ENCODE measurements at regions not wholly inside any gene's neighbourhood (a gene's known extent, or its start where the extent isn't known, plus 50 kb on each side); places are given as distances from the start of the nearest gene placed in this dataset.
A peak's percentile ranks its signal among the peaks of the same experiment; 100 is the strongest.

DNA sequence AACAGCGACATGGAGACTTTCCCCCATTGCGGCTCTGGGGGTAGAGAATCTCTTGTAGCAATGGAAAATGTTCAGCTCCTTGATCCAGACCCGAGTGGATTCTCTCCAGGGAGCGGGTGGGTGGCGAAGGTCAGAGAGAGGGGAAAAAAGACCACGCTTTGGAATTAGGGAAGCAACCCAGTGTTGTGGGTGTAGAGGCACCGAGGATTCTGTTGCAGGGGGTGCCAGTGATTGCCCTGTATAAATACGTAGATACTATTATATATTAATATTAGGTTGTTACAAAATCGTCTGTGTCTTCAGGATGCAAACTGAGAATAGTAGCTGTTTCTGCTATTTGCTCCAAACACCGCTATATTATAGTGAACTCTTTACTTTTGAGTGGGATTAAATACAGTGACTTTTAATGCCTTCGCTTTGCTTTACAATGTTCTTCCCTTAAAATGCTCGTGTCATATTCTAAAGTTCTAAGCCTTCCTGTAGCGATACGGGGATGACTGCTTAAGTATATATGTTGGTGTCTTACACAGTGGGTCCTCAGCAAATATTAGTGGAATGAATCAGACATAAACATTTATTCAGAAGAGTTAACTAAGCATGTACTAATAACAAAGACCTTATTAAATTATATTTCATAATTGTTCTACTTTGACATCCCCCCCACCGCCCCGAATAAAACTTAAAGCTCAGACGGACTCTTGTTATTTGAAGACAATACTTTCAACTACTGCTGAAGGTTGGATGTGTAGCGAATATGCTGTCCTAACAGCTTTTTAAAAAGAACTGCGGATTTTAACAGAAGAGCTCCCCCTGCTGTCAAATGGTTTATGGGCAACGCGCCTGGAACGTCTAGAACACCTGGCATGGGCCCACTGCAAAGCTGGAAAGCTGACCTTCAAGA lies 136.4 kb upstream of the KRAS start:
- Histone ChIP-seq H3K9ac (ENCODE audit: low read length) (peak overlapping the region; percentile 53), H4K20me1 (ENCODE audit: low read depth, low read length) (no peaks in the 10 kb centered on the region), H3K79me2 (ENCODE audit: insufficient read depth, low read length) (no peaks in the 10 kb centered on the region), H3K36me3 (ENCODE audit: low read length) (no peaks in the 10 kb centered on the region), H3K27ac (ENCODE audit: low read depth, low read length) (peak overlapping the region; percentile 31), H3K9me2 (replicated peaks; ENCODE audit: insufficient read depth, low read length) (no peaks in the 10 kb centered on the region), H2AFZ (ENCODE audit: low read depth, low read length, severe bottlenecking) (peak overlapping the region; percentile 97), H3K4me3 (ENCODE audit: insufficient read depth, low read length, poor library complexity, severe bottlenecking) (peak overlapping the region; percentile 66), H3F3A (ENCODE audit: insufficient read depth) (0 out of 2 replicates have a peak, but pooled peaks cover 5% of the 10 kb centered on the region), H3K9me3 (ENCODE audit: insufficient read depth, low read length) (no peaks in the 10 kb centered on the region), H3K27me3 (ENCODE audit: low read length) (no peaks in the 10 kb centered on the region), H3K4me2 (ENCODE audit: low read depth, low read length, poor library complexity, severe bottlenecking) (peak overlapping the region; percentile 97)
- TF ChIP-seq, protein P1, sequence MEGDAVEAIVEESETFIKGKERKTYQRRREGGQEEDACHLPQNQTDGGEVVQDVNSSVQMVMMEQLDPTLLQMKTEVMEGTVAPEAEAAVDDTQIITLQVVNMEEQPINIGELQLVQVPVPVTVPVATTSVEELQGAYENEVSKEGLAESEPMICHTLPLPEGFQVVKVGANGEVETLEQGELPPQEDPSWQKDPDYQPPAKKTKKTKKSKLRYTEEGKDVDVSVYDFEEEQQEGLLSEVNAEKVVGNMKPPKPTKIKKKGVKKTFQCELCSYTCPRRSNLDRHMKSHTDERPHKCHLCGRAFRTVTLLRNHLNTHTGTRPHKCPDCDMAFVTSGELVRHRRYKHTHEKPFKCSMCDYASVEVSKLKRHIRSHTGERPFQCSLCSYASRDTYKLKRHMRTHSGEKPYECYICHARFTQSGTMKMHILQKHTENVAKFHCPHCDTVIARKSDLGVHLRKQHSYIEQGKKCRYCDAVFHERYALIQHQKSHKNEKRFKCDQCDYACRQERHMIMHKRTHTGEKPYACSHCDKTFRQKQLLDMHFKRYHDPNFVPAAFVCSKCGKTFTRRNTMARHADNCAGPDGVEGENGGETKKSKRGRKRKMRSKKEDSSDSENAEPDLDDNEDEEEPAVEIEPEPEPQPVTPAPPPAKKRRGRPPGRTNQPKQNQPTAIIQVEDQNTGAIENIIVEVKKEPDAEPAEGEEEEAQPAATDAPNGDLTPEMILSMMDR (IDR thresholded peaks at IDR 0.05; ENCODE audit: insufficient read depth, low read length, poor library complexity, severe bottlenecking): peak; percentile 88
- TF ChIP-seq EZH2phosphoT487 (conservative IDR thresholded peaks at IDR 0.05; ENCODE audit: low read length): no peak

DNA sequence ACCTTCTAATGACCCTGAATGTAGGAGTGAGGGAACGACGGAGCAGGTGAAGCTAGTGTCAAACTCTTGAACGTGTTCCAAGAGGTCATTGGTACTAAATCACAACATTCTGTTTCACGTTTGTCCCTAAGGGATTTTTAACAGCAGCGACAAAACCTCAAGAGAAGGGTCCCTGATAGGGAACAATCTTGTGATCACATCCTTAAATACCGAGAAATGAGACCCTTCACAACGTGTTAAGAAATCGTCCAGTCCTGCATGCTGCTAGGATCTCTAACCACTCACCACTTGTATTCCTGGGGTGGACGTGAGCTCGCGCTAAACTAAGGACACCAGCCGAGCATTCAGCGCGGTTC lies 134.1 kb upstream of the KRAS start:
- no peak overlapping the region for H3K27ac ChIP-seq (ENCODE audit: low read depth, low read length)
- no peak overlapping the region for H2AFZ ChIP-seq (ENCODE audit: low read depth, low read length, severe bottlenecking)
- 0 out of 2 replicates have a peak, but pooled peaks cover 5% of the 10 kb centered on the region for H3F3A ChIP-seq (ENCODE audit: insufficient read depth)
- H3K9me2 ChIP-seq (replicated peaks; ENCODE audit: insufficient read depth, low read length): no peaks in the 10 kb centered on the region
- no peaks in the 10 kb centered on the region for H3K27me3 ChIP-seq (ENCODE audit: low read length)
- H3K9ac ChIP-seq (ENCODE audit: low read length): no peak overlapping the region
- H3K4me3 ChIP-seq (ENCODE audit: insufficient read depth, low read length, poor library complexity, severe bottlenecking): no peak overlapping the region
- H3K79me2 ChIP-seq (ENCODE audit: insufficient read depth, low read length): no peaks in the 10 kb centered on the region
- no peaks in the 10 kb centered on the region for H3K9me3 ChIP-seq (ENCODE audit: insufficient read depth, low read length)
- H3K4me2 ChIP-seq (ENCODE audit: low read depth, low read length, poor library complexity, severe bottlenecking): no peak overlapping the region
- no peaks in the 10 kb centered on the region for H3K36me3 ChIP-seq (ENCODE audit: low read length)
- H4K20me1 ChIP-seq (ENCODE audit: low read depth, low read length): no peaks in the 10 kb centered on the region
- TF ChIP-seq, protein P1 (IDR thresholded peaks at IDR 0.05; ENCODE audit: insufficient read depth, low read length, poor library complexity, severe bottlenecking): no peak
- TF ChIP-seq EZH2phosphoT487 (conservative IDR thresholded peaks at IDR 0.05; ENCODE audit: low read length): no peak

DNA sequence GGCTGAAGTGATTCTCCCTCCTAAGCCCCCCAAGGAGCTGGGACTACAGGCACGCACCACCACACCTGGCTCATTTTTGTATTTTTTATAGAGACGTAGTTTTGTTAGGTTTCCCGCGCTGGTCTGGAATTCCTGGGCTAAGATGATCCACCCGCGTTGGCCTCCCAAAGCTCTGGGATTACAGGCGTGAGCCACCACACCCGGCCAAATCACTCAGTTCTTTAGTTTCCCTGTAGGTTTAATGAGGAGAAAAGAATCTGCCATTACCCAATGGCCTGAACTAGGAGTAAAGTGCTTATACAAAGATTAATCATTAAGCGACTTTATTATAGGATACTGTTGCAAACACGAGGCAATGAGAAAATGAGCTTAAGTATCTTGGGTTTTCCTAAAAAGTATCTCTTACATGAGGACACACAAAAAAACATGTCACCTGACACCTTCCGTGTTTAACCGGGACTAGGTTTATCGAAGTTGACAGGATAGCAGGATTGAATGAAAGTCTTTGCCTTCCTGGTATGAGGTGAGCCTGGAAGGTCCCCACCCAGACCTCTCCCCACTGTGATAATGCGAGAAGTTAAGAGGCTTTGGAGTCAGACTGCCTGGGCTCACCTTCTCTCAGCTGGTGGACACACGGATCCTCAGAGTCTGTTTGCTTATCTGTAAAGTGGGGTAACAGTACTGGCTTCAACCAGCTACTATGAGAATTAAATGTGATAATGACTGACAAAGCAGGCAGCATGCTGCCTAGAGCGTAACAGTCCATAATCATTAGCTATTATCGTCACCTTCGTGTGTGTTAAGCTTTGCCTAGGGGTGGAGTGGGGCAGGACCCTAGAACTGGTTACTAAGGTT lies 133.5 kb upstream of the KRAS start:
- H3F3A ChIP-seq (ENCODE audit: insufficient read depth): 0 out of 2 replicates have a peak, but pooled peaks cover 5% of the 10 kb centered on the region
- no peaks in the 10 kb centered on the region for H3K79me2 ChIP-seq (ENCODE audit: insufficient read depth, low read length)
- H3K27me3 ChIP-seq (ENCODE audit: low read length): no peaks in the 10 kb centered on the region
- H3K4me2 ChIP-seq (ENCODE audit: low read depth, low read length, poor library complexity, severe bottlenecking): no peak overlapping the region
- H3K36me3 ChIP-seq (ENCODE audit: low read length): no peaks in the 10 kb centered on the region
- H2AFZ ChIP-seq (ENCODE audit: low read depth, low read length, severe bottlenecking): no peak overlapping the region
- no peaks in the 10 kb centered on the region for H3K9me3 ChIP-seq (ENCODE audit: insufficient read depth, low read length)
- H3K9ac ChIP-seq (ENCODE audit: low read length): no peak overlapping the region
- H4K20me1 ChIP-seq (ENCODE audit: low read depth, low read length): no peaks in the 10 kb centered on the region
- TF ChIP-seq EZH2phosphoT487 (conservative IDR thresholded peaks at IDR 0.05; ENCODE audit: low read length): no peak
- TF ChIP-seq, protein P1 (IDR thresholded peaks at IDR 0.05; ENCODE audit: insufficient read depth, low read length, poor library complexity, severe bottlenecking): no peak
- no peak overlapping the region for H3K4me3 ChIP-seq (ENCODE audit: insufficient read depth, low read length, poor library complexity, severe bottlenecking)
- H3K9me2 ChIP-seq (replicated peaks; ENCODE audit: insufficient read depth, low read length): no peaks in the 10 kb centered on the region
- no peak overlapping the region for H3K27ac ChIP-seq (ENCODE audit: low read depth, low read length)

Data from SU-DHL-6 (cell line).